OCI-LY1 (cell line): ENCODE measurements at regions not wholly inside any gene's neighbourhood (a gene's known extent, or its start where the extent isn't known, plus 50 kb on each side); places are given as distances from the start of the nearest gene placed in this dataset.

Experiments
- CTCF ChIP-seq: fragments of 200-600 bp; sonication (generic), shearing (Covaris generic); IDR thresholded peaks from 2 replicates; pipeline ENCODE4 v1.5.1; 2017; ENCODE audit warnings: mild to moderate bottlenecking, antibody characterized with exemption, low read length, moderate library complexity, mixed read lengths
- EZH2 ChIP-seq: fragments of 200-600 bp; sonication (generic), shearing (Covaris generic); IDR thresholded peaks from 2 replicates; pipeline ENCODE4 v1.8.0; 2017; ENCODE audit warnings: borderline replicate concordance, mixed run types, mild to moderate bottlenecking, antibody characterized with exemption, low read length, moderate library complexity, mixed read lengths

GRCh38 chr12:116476227-116476822 lies 82.9 kb upstream of the MAP1LC3B2 start:
- TF ChIP-seq CTCF: no peak
- no peak for TF ChIP-seq EZH2
